Body of pancreas (tissue), 4 donors: ENCODE measurements at regions not wholly inside any gene's neighbourhood (a gene's known extent, or its start where the extent isn't known, plus 50 kb on each side); places are given as distances from the start of the nearest gene placed in this dataset.

Source experiments
- ATAC-seq: fragments of 150-250 bp; one replicate; pipeline ENCODE4 v1.9.1; 2016
- DNase-seq, 4 donors: peaks; one replicate each; pipeline ENCODE4 v3.0.0-alpha.2; 2019
- H3K27ac ChIP-seq, 4 donors: fragments of 200-600 bp; sonication (generic); 1 replicate in 3 of 4; 2 replicates in 1 of 4; pipeline versions ENCODE4 v1.5.1 to v1.6.1; 2016 to 2019; ENCODE audit warnings: mild to moderate bottlenecking in 1 of 4, mixed read lengths in 1 of 4, moderate library complexity in 1 of 4
- H3K27me3 ChIP-seq, 2 donors: fragments of 200-600 bp; sonication (generic); one replicate each; pipeline ENCODE4 v1.6.0; 2016; ENCODE audit warnings: mild to moderate bottlenecking in 1 of 2
- H3K36me3 ChIP-seq, 2 donors: fragments of 200-600 bp; sonication (generic); replicated peaks in 1 of 2; 2 replicates each; pipeline ENCODE4 v1.5.1; 2016; ENCODE audit warnings: low read depth in 2 of 2; ENCODE audit not compliant: insufficient read depth in 1 of 2
- H3K4me1 ChIP-seq: fragments of 200-600 bp; sonication (generic); one replicate; pipeline ENCODE4 v1.6.0; 2016
- H3K4me3 ChIP-seq, 2 donors: fragments of 200-600 bp; sonication (generic); 1 replicate in 1 of 2; 2 replicates in 1 of 2; pipeline ENCODE4 v1.5.1; 2016 to 2019
- H3K9me3 ChIP-seq, 3 donors: fragments of 200-600 bp; sonication (generic); 1 replicate in 2 of 3; 2 replicates in 1 of 3; pipeline ENCODE4 v1.5.1; 2016
- CTCF ChIP-seq, 7 experiments: fragments of 450-650 bp in 4 of 7; fragments of 200-600 bp in 3 of 7; sonication (generic) in 3 of 7; IDR thresholded peaks; one replicate each; pipeline ENCODE4 v1.5.1; 2016 to 2019; ENCODE audit warnings: antibody characterized with exemption in 7 of 7
- POLR2A ChIP-seq, 3 donors: fragments of 450-650 bp; IDR thresholded peaks; one replicate each; pipeline ENCODE4 v1.6.1; 2016; ENCODE audit warnings: antibody characterized with exemption in 3 of 3, mild to moderate bottlenecking in 2 of 3
- WGBS, 2 donors: methylation state at CpG; one replicate each; pipeline ENCODE4 v1.1.5; 2017; 5-methylcytosine and 5-hydroxymethylcytosine counted together
- intact Hi-C: fragments of 100-400 bp; cut with DNase I; formaldehyde crosslinking; loops from one replicate; pipeline ENCODE4 v1.15.1; 2023

- WGBS, 2 donors, result 28 to 29% methylated on average over 2 of the region's 2 CpGs
- Histone ChIP-seq H3K4me1 (no peaks in the 10 kb centered on the region), H3K36me3 (no peaks in the 10 kb centered on the region), H3K27ac (no peak overlapping the region), H3K4me3 (no peak overlapping the region), H3K9me3 (no peaks in the 10 kb centered on the region), H3K27me3 (no peaks in the 10 kb centered on the region)
- TF ChIP-seq CTCF (IDR thresholded peaks at IDR 0.05) (no peak), POLR2A (IDR thresholded peaks at IDR 0.05) (no peak)
- DNase-seq (peak in 1 of 4 donors; percentile 15), ATAC-seq (no peak)
- intact Hi-C loops, result no loop called here
These were observed 190.2 kb upstream of the ELL2 start for GRCh38 chr5:96151891-96152290.

- no peaks in the 10 kb centered on the region for H3K4me1 ChIP-seq
- no peak for DNase-seq
- no peaks in the 10 kb centered on the region for H3K9me3 ChIP-seq
- WGBS, 2 donors, result 87% methylated on average over 1 of the region's 1 CpG; no CpG with 5 or more reads in 1 of the 2 donors
- no peak overlapping the region for H3K4me3 ChIP-seq
- H3K27ac ChIP-seq, result no peak overlapping the region
- no peaks in the 10 kb centered on the region for H3K36me3 ChIP-seq
- TF ChIP-seq POLR2A (IDR thresholded peaks at IDR 0.05), result no peak
- no peak for TF ChIP-seq CTCF (IDR thresholded peaks at IDR 0.05)
- ATAC-seq, result peak; percentile 42
- intact Hi-C loops, result no loop called here
- no peaks in the 10 kb centered on the region for H3K27me3 ChIP-seq
These were observed 188.4 kb upstream of the ELL2 start for GRCh38 chr5:96150007-96150406.

GRCh38 chr5:96149546-96149945 lies 187.9 kb upstream of the ELL2 start:
- no peak for ATAC-seq
- DNase-seq, result no peak
- 96% methylated on average over 1 of the region's 1 CpG for WGBS, 2 donors
- TF ChIP-seq CTCF (IDR thresholded peaks at IDR 0.05), result no peak
- TF ChIP-seq POLR2A (IDR thresholded peaks at IDR 0.05), result no peak
- no peaks in the 10 kb centered on the region for H3K27me3 ChIP-seq
- no peaks in the 10 kb centered on the region for H3K4me1 ChIP-seq
- no peak overlapping the region for H3K27ac ChIP-seq
- intact Hi-C loops, result no loop called here
- no peak overlapping the region for H3K4me3 ChIP-seq
- no peaks in the 10 kb centered on the region for H3K9me3 ChIP-seq
- H3K36me3 ChIP-seq, result no peaks in the 10 kb centered on the region

GRCh38 chr5:96149021-96149420 lies 187.4 kb upstream of the ELL2 start:
- Histone ChIP-seq H3K36me3 (no peaks in the 10 kb centered on the region), H3K9me3 (no peaks in the 10 kb centered on the region), H3K27ac (no peak overlapping the region), H3K4me1 (no peaks in the 10 kb centered on the region), H3K4me3 (no peak overlapping the region), H3K27me3 (no peaks in the 10 kb centered on the region)
- TF ChIP-seq CTCF (IDR thresholded peaks at IDR 0.05) (no peak), POLR2A (IDR thresholded peaks at IDR 0.05) (no peak)
- WGBS, 2 donors, result 92 to 97% methylated on average over 2 of the region's 2 CpGs
- ATAC-seq (no peak), DNase-seq (no peak)
- intact Hi-C loops, result no loop called here

- ATAC-seq (no peak), DNase-seq (no peak)
- Histone ChIP-seq H3K9me3 (no peaks in the 10 kb centered on the region), H3K27me3 (no peaks in the 10 kb centered on the region), H3K4me3 (no peak overlapping the region), H3K4me1 (peaks cover 1% of the 10 kb centered on the region), H3K36me3 (no peaks in the 10 kb centered on the region), H3K27ac (no peak overlapping the region)
- TF ChIP-seq CTCF (IDR thresholded peaks at IDR 0.05), result no peak
- TF ChIP-seq POLR2A (IDR thresholded peaks at IDR 0.05), result no peak
- intact Hi-C loops, result no loop called here
- WGBS, 2 donors, result 93% methylated on average over 4 of the region's 4 CpGs
These were observed 186.7 kb upstream of the ELL2 start for GRCh38 chr5:96148376-96148775.
